ENCODE measurements at regions not wholly inside any gene's neighbourhood (a gene's known extent, or its start where the extent isn't known, plus 50 kb on each side); places are given as distances from the start of the nearest gene placed in this dataset.
"Not testable (repeated sequence)": the region's sequence is repeated elsewhere in the genome, so short reads cannot be mapped to it uniquely, and the experiment has no call there.

GRCh38 chr5:167426501-167426900 is 864.9 kb upstream of the WWC1 start:
- DNase-seq (ENCODE audit: low read depth): no peak
- H3K4me3 ChIP-seq (ENCODE audit: low read depth, low read length): no peak overlapping the region
- TF ChIP-seq, protein P1, sequence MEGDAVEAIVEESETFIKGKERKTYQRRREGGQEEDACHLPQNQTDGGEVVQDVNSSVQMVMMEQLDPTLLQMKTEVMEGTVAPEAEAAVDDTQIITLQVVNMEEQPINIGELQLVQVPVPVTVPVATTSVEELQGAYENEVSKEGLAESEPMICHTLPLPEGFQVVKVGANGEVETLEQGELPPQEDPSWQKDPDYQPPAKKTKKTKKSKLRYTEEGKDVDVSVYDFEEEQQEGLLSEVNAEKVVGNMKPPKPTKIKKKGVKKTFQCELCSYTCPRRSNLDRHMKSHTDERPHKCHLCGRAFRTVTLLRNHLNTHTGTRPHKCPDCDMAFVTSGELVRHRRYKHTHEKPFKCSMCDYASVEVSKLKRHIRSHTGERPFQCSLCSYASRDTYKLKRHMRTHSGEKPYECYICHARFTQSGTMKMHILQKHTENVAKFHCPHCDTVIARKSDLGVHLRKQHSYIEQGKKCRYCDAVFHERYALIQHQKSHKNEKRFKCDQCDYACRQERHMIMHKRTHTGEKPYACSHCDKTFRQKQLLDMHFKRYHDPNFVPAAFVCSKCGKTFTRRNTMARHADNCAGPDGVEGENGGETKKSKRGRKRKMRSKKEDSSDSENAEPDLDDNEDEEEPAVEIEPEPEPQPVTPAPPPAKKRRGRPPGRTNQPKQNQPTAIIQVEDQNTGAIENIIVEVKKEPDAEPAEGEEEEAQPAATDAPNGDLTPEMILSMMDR (IDR thresholded peaks at IDR 0.05; ENCODE audit: insufficient read depth, low read length): no peak

GRCh38 chr5:167427641-167428040 is 863.8 kb upstream of the WWC1 start:
- DNase-seq (ENCODE audit: low read depth); H3K4me3 ChIP-seq (ENCODE audit: low read depth, low read length): not testable (repeated sequence)

- no peak for DNase-seq (ENCODE audit: low read depth)
- no peak overlapping the region for H3K4me3 ChIP-seq (ENCODE audit: low read depth, low read length)
- TF ChIP-seq, protein P1 (IDR thresholded peaks at IDR 0.05; ENCODE audit: insufficient read depth, low read length): no peak
Measured at GRCh38 chr5:167440846-167441245, 850.6 kb upstream of the WWC1 start.

DNA sequence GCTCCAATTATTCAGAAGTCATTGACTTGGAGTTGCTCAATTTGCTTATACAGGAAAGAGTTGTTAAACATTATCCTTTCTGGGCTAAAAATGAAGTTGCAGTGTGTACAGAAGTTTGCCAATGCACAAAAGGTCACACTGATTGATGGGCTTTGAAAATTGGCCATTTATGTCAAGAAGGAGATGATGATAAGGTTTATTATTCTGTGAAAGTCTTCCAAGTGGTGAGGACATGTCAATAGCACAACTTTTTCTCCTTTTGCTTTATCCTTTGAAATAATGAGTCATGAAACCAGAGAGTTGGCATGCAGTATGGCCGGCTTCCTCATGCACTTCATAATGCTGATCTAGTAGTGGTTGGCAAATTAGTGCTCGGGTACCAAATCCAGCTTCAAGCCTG is 848.5 kb upstream of the WWC1 start:
- TF ChIP-seq, protein P1 (IDR thresholded peaks at IDR 0.05; ENCODE audit: insufficient read depth, low read length): no peak
- DNase-seq (ENCODE audit: low read depth): no peak

DNA sequence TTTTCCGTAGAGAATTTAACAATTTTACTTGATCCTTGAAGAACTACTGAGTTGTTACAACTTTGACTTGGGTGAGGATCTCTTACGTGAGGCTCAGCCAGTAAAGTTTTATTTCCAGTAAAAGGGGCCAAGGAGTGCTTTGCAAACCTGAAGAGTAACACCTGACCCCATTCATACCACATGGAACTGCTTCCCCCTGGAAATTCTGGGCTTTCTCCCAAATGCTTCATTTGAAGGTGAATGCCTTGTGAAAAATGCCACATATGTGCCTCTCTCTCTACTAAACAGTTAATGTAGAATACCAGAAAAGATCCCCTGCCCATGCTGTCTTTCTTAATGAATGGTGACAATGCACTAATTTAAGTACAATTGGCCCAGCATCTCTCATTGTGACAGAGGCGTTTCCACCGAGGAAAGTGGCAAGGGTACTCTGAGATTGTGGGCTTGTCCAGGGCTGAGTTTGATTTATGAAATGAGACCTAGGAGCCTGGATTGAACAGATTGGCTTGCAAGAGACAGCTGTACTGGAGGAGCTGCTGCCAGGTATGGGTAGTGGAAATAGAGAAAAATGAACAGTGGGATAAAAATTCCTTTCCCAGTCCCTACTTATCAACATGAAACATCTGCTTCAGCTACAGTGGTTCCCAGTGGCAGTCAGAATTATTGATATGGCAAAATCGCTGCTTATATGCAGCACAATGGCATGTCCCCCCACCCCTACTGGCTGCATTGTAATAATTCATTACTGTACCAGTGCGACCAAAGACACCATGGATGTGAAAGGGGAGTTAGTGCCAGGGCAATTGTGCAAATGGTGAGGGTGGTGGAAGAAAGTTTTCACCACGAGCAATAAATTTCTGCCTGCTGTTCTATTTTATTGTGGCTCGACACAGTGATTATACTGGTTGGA is 843.7 kb upstream of the WWC1 start:
- TF ChIP-seq, protein P1 (IDR thresholded peaks at IDR 0.05; ENCODE audit: insufficient read depth, low read length): no peak
- DNase-seq (ENCODE audit: low read depth): no peak
- no peak overlapping the region for H3K4me3 ChIP-seq (ENCODE audit: low read depth, low read length)

More for the DNA sequence above, 848.5 kb upstream of the WWC1 start:
- no peak overlapping the region for H3K4me3 ChIP-seq (ENCODE audit: low read depth, low read length)

DNA sequence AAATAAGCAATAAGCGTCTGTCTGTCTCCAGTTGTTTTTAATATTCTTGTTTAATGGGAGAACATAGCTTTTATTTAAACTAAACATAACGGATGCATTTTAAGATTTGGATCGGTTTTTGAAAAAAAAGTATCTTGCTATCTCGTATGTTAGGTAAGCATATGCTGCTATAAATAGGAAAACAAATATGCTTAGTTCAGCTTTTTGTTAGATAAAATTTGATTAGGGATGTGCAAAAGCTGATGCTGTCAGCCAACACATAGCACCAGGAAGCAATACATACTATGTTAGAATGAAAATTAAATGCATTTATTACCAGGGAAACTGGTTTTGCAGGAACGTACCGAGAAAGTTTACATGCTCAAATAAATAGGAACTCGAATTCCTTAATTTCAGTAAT is 843.1 kb upstream of the WWC1 start:
- TF ChIP-seq, protein P1 (IDR thresholded peaks at IDR 0.05; ENCODE audit: insufficient read depth, low read length): no peak
- no peak overlapping the region for H3K4me3 ChIP-seq (ENCODE audit: low read depth, low read length)
- no peak for DNase-seq (ENCODE audit: low read depth)

DNA sequence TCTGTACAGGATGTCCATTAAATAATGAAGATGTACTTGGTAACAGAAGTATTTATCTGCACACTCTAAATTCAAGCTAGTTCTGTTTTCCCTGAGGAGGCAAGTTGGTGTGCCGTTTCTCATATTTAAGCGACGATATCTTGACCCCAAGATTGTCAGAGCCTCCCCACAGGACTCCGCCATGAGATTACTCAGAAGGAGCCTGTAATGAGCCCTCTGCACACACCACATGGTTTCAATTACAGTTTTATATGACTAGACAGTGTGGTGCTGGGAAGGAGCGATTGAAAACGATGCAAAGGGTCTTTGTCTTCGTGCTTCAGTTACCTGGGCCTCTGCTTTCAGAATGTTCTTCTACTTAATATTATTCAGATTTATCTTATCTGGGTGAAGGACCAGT is 840.4 kb upstream of the WWC1 start:
- TF ChIP-seq, protein P1 (IDR thresholded peaks at IDR 0.05; ENCODE audit: insufficient read depth, low read length): no peak
- H3K4me3 ChIP-seq (ENCODE audit: low read depth, low read length): no peak overlapping the region
- no peak for DNase-seq (ENCODE audit: low read depth)
